NCI-H1436 treated with DMSO at 0.1 percent for 48 hours (cell line): ENCODE measurements at regions not wholly inside any gene's neighbourhood (a gene's known extent, or its start where the extent isn't known, plus 50 kb on each side); places are given as distances from the start of the nearest gene placed in this dataset.

Source experiments
- DNase-seq: peaks from one replicate; lab custom pipeline; 2025; lab: John Stamatoyannopoulos, UW

- DNase-seq, result no peak
Observed at GRCh38 chr10:124227055-124227975, 133.9 kb upstream of the CHST15 start.

- DNase-seq, result no peak
Observed at GRCh38 chr10:124226271-124227054, 133.1 kb upstream of the CHST15 start.

DNA sequence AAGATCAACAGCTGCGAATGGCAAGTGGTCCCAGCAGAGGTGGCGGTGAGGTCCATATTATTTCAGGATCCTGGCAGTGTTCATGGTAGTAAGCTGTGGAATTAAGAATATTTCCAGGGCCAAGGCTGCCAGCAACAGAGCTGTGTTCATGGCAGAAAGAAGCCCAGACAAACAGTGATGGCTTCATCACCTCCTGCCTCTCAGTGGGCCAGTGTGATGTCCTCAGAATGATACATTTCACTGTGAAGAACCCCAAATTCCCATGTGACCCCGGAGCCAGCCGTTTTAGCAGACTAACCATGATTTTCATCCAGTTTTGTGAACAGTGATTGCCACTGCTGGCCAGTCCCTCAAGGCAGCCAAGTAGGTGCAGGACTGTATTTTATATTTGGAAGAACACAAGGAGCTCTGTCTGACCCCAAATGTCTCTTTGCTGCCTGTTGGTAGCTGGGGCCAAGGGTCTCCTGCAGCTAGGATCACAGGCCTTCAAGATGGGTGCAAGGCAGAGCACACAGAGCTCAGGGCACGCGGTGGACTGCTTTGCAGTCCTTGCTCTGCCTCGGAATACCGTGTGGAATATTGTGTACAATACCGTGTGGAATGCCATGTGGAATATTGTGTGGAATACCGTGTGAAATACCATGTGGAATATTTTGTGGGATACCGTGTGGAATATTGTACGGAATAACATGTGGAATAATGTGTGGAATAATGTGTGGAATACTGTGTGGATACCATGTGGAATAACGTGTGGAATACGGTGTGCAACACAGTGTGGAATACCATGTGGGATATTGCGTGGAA is 132.3 kb upstream of the CHST15 start:
- no peak for DNase-seq

GRCh38 chr10:124225029-124225466 is 131.7 kb upstream of the CHST15 start:
- no peak for DNase-seq

- no peak for DNase-seq
Observed at GRCh38 chr10:124224331-124225028, 131.1 kb upstream of the CHST15 start.

- no peak for DNase-seq
Observed at GRCh38 chr10:124223711-124224085, 130.3 kb upstream of the CHST15 start.

- DNase-seq, result no peak
Observed at GRCh38 chr10:124222988-124223710, 129.8 kb upstream of the CHST15 start.

- no peak for DNase-seq
Observed at GRCh38 chr10:124222318-124222987, 129.1 kb upstream of the CHST15 start.

DNA sequence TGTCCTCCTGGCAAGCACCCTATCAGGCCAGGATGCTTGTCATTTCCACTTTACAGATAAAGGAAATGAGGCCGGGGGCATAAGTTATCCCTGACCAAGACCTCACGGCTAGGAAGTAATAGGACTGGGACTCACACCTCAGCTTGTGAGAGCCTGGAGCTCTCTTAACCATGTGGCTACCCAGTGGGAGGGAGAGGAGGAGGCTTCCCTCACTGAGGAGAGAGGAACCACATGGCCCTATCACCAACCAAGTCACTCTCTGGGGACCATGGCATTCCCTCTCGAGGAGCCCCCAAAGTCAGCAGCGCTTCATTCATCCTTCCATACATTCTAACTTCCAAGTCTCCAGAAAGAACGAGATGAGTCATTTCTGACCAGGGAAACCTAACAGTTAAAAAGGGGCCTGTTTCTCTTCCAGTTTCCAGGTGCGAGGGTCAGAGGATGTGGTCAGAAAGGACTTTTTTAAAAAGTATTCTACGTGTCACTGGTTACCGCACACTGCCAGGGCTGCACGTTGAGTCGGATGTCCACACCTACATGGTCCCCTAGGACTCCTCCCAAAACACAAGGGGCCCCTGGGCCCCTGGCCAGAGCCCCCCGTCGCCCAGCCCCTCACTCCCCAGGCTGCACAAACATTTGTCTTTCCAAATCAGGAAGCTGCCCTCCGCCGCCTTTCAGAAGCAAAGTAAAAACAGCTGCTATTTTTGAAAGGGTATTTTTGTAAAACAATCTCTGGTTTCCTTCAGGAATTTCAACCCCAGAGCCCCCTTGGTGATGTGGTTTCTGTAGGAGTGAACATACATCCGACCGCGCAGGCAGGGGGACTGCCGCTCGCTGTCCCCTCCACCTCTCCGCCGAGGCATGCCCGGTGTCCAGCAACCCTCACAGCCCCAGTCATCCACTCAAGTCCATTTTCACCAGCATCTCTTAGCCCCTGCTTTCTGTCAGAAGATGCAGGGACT is 128.2 kb upstream of the CHST15 start:
- DNase-seq, result no peak

GRCh38 chr10:124220971-124221355 is 127.6 kb upstream of the CHST15 start:
- no peak for DNase-seq

DNA sequence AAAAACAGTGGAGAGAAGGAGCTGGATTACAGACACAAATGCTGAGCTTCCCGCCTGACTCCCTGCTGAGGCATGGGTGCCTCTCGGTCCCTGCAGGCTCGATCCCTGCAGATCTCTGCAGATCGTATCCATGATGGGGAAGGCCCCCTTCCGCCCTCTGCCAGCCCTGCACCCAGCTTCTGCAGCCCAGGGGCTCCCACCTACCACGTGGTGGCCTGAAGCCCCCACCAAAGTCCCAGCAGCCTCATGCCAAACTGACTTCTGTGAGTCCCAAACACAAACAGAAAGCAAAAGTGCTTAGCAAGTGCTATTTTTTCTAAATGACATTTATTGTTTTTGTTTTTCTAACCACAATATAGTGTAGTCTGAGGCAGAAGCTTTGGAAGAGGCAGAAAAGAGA is 127.1 kb upstream of the CHST15 start:
- DNase-seq, result no peak

- DNase-seq, result no peak
Observed at GRCh38 chr10:124219655-124220054, 126.3 kb upstream of the CHST15 start.

- no peak for DNase-seq
Observed at GRCh38 chr10:124219062-124219461, 125.7 kb upstream of the CHST15 start.

DNA sequence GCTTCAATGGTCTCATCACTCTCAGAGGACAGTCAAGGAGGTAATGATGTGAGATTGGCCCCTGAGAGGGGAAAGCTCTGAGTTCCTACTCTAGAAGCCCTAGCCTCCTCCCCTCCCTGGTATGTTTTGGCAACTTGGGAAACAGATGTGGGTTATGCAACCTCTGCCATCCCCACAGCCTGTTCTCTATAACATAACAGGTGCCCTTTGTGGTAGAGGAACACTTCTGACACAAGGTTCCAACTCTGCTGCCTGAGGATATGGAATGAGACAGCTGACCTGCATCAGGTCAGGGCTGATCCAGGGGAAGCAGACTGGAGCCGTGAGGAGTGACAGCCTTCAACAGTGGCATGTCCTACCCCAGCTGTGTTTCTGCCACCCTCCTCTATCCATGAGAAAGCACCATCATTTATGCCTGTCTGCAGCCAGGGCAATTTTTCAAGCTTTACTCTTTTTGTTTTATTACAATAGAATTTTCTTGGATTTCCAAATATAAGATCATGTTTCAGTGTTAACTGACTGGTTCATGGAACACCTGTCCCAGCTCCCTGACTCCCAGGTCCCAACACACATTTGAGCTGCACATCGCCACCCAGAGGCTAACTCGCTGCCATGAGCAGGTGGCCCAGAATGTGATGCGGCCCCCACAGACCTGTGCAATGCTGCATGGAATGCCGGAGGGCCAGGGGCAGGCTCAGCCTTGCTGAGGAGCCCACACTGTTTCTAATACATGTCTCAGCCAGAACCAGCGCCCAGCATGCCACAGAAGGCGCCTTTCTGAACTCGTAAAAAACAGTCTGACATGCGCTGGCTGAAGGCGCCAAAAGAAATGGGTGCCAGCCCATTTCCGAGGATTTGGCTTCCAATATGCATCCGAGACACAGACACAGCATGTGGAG is 124.8 kb upstream of the CHST15 start:
- no peak for DNase-seq

DNA sequence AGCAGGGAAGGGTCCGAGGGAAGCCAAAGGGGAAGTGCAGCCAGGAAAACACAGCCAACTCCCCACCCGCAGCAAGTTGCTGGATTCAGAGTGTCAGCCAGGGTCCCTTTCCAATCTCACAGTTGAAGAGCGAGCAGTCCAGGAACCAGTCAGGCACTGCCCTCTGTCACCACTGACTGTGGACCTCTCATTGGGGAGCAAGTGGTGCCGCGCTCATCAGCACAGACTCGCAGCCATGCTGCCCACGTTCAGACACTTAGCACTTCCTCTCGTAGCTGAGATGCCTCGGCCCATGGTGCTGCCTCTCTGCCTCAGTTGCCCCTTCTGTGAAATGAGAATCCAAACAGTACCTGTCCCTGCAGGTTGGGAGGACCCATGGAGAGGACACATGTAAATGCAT is 123.6 kb upstream of the CHST15 start:
- DNase-seq, result no peak

GRCh38 chr10:124214610-124215375 is 121.4 kb upstream of the CHST15 start:
- DNase-seq, result no peak

DNA sequence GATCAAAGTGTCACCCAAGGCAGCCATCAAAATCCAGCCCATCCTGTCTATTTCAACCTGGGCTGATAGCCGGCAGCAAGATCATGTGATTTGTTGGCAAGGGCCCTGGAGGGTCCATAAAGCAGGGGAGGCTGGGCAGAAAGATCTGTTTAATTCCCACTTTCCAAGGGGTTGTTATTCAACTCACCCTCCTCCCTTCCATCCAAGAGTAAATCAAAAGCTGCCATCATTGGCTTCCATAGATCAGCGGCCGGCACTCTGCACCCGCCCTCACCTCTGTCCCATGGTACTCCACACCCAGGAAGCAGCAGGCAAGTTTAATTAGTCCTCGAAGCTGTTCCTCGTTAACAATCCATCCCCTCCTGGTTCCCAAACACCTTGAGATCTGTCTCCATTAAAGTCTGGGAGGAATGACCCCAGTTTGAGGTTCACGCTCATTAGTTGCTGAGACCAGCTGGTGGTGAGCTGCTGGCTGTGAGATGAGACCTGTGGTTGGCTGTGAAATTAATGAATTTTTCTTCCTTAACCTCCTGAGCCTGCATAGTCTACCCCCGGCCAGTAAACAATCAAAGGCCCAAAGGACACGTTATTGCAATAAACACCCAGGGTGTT is 120.6 kb upstream of the CHST15 start:
- no peak for DNase-seq
